VCaP (cell line): ENCODE measurements at regions not wholly inside any gene's neighbourhood (a gene's known extent, or its start where the extent isn't known, plus 50 kb on each side); places are given as distances from the start of the nearest gene placed in this dataset.

Experiments
- H3K27ac ChIP-seq: fragments of 450-650 bp; 2 replicates; pipeline ENCODE4 v1.5.1; 2017
- CTCF ChIP-seq: fragments of 450-650 bp; conservative IDR thresholded peaks from 2 replicates; pipeline ENCODE4 v1.5.1; 2017; ENCODE audit warnings: mild to moderate bottlenecking, moderate library complexity

DNA sequence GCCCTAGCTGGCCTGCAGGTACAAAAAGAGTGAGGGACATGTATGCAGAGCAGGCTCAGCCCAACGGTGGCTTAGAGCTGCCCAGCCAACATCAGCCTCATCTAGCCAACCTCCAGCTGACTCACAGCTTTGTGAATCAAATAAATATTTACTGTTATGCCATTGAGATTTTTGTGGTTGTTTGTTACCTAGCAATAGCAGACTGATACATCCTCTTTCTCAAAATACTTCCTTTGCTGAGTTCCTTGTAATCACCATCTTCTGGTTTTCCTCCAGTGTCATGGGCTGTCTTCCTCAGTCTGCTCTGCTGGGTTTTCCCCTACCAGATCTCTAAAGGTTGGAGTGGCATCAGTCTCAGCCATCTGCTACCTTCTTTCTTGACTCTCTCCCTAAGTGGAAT, 126.6 kb upstream of the SLC1A4 start:
- no peak for TF ChIP-seq CTCF
- H3K27ac ChIP-seq: no peak overlapping the region

GRCh38 chr2:64863097-64863820, 125.9 kb upstream of the SLC1A4 start:
- TF ChIP-seq CTCF: no peak
- no peak overlapping the region for H3K27ac ChIP-seq

GRCh38 chr2:64865073-64865830, 123.9 kb upstream of the SLC1A4 start:
- peak; percentile 99 for TF ChIP-seq CTCF
- H3K27ac ChIP-seq: peak overlapping the region; percentile 96

GRCh38 chr2:64865831-64866345, 123.3 kb upstream of the SLC1A4 start:
- no peak; the same call in 1 of the 2 replicates for TF ChIP-seq CTCF
- H3K27ac ChIP-seq: peak overlapping the region; percentile 96

- TF ChIP-seq CTCF: no peak
- H3K27ac ChIP-seq: 0 out of 2 replicates have a peak overlapping the region, but pooled peaks have one; percentile 20
Observed at GRCh38 chr2:64866797-64867196, 122.4 kb upstream of the SLC1A4 start.

GRCh38 chr2:64867253-64867996, 121.8 kb upstream of the SLC1A4 start:
- TF ChIP-seq CTCF: no peak
- H3K27ac ChIP-seq: 0 out of 2 replicates have a peak overlapping the region, but pooled peaks have one; percentile 20

DNA sequence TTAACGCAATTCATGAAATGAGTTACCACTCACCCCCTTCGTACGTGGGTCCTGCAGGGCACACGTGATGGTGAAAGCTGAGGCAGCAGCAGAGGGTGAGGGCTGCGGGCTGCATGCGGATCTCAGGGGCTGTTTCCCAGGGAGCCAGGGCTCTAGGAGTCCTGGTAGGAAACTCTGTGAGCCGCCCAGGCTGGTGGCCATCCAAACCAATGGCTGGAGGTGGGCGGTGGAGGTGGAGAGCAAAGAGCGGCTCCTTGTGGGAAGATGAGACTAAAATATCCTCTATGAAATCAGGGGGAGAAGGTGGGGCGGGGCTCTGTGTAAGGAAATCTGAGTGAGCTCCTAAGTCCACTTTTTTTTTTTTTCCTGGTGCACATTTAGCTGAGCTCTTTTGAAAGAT, 120.1 kb upstream of the SLC1A4 start:
- no peak overlapping the region for H3K27ac ChIP-seq
- no peak for TF ChIP-seq CTCF
